B cell (primary cell): ENCODE measurements at regions not wholly inside any gene's neighbourhood (a gene's known extent, or its start where the extent isn't known, plus 50 kb on each side); places are given as distances from the start of the nearest gene placed in this dataset.
"Not testable (repeated sequence)": the region's sequence is repeated elsewhere in the genome, so short reads cannot be mapped to it uniquely, and the experiment has no call there.

ENCODE experiments used
- ATAC-seq: fragments of 200-7000 bp; cut with Tn5 transposase; one replicate; pipeline ENCODE4 v1.10.0; 2021; ENCODE audit warnings: low read depth, mild to moderate bottlenecking, moderate number of reproducible peaks, moderate library complexity
- CTCF ChIA-PET: fragments of 350-600 bp; sonication (Branson Sonifier 250); formaldehyde crosslinking; loops from one replicate; lab custom pipeline; 2021; ENCODE audit warnings: antibody characterized with exemption, inconsistent platforms; lab: Charles Lee
- POLR2A ChIA-PET: fragments of 350-600 bp; sonication (Branson Sonifier 250); formaldehyde crosslinking; loops from one replicate; lab custom pipeline; 2021; ENCODE audit warnings: antibody characterized with exemption; lab: Charles Lee
- DNase-seq: peaks from one replicate; pipeline ENCODE4 v3.0.0; 2013
- H2AFZ ChIP-seq: 2 replicates; pipeline ENCODE4 v1.6.1; 2012; ENCODE audit warnings: mild to moderate bottlenecking, low read depth, low read length; ENCODE audit not compliant: insufficient read depth, poor library complexity, severe bottlenecking
- H3K27ac ChIP-seq, 2 donors: 1 replicate in 1 of 2; 2 replicates in 1 of 2; pipeline ENCODE4 v1.5.1; 2012 to 2013; ENCODE audit warnings: low read length in 2 of 2, mild to moderate bottlenecking in 2 of 2, moderate library complexity in 1 of 2
- H3K27me3 ChIP-seq, 4 experiments: fragments of 200-600 bp in 1 of 4; sonication (generic) in 1 of 4; replicated peaks in 1 of 4; 1 replicate in 2 of 4; 2 replicates in 2 of 4; pipeline versions ENCODE4 v1.6.1 to v1.7.0; 2013 to 2016; ENCODE audit warnings: low read length in 3 of 4, mild to moderate bottlenecking in 2 of 4, mixed read lengths in 1 of 4, moderate library complexity in 1 of 4; ENCODE audit not compliant: insufficient read depth in 4 of 4, control insufficient read depth in 3 of 4; ENCODE audit errors: control extremely low read depth in 1 of 4
- H3K36me3 ChIP-seq, 2 experiments: replicated peaks in 1 of 2; 1 replicate in 1 of 2; 2 replicates in 1 of 2; pipeline versions ENCODE4 v1.6.1 to v1.7.1; 2013; ENCODE audit warnings: low read length in 1 of 2; ENCODE audit not compliant: insufficient read depth in 2 of 2, control insufficient read depth in 1 of 2; ENCODE audit errors: control extremely low read depth in 1 of 2, extremely low read depth in 1 of 2
- H3K4me1 ChIP-seq, 2 donors: fragments of 200-600 bp in 1 of 2; sonication (generic) in 1 of 2; 1 replicate in 1 of 2; 2 replicates in 1 of 2; pipeline versions ENCODE4 v1.5.1 to v1.6.1; 2013 to 2017; ENCODE audit warnings: low read length in 2 of 2; ENCODE audit not compliant: control insufficient read depth in 2 of 2, insufficient read depth in 2 of 2
- H3K4me2 ChIP-seq: replicated peaks from 2 replicates; pipeline ENCODE3; 2012; ENCODE audit warnings: mild to moderate bottlenecking, low read depth, low read length; ENCODE audit not compliant: poor library complexity, severe bottlenecking
- H3K4me3 ChIP-seq, 5 experiments: fragments of 200-600 bp in 1 of 5; sonication (generic) in 1 of 5; 1 replicate in 3 of 5; 2 replicates in 2 of 5; pipeline versions ENCODE4 v1.5.1 to v1.7.0; 2011 to 2016; ENCODE audit warnings: low read length in 4 of 5, mild to moderate bottlenecking in 4 of 5, low read depth in 2 of 5, control low read depth in 1 of 5, moderate library complexity in 1 of 5; ENCODE audit not compliant: insufficient read depth in 1 of 5; ENCODE audit errors: control extremely low read depth in 1 of 5, extremely low read depth in 1 of 5
- H3K79me2 ChIP-seq: fragments of 200-600 bp; sonication (generic); one replicate; pipeline ENCODE4 v1.6.0; 2016; ENCODE audit warnings: low read length; ENCODE audit not compliant: control insufficient read depth, insufficient read depth
- H3K9ac ChIP-seq: fragments of 200-600 bp; sonication (generic); 2 replicates; pipeline ENCODE4 v1.6.1; 2017; ENCODE audit warnings: mild to moderate bottlenecking, low read length, moderate library complexity
- H3K9me3 ChIP-seq, 3 donors: one replicate each; pipeline versions ENCODE4 v1.6.1 to v1.7.1; 2013; ENCODE audit warnings: low read length in 2 of 3; ENCODE audit not compliant: control insufficient read depth in 2 of 3, insufficient read depth in 1 of 3; ENCODE audit errors: control extremely low read depth in 1 of 3
- H4K20me1 ChIP-seq: 2 replicates; pipeline ENCODE4 v1.6.0; 2012; ENCODE audit warnings: mild to moderate bottlenecking, low read length; ENCODE audit not compliant: insufficient read depth, control insufficient read depth, poor library complexity, severe bottlenecking
- H3K27ac Mint-ChIP-seq: one replicate; pipeline ENCODE4 v1.8.0; 2021; ENCODE audit warnings: mixed read lengths
- H3K27me3 Mint-ChIP-seq: one replicate; pipeline ENCODE4 v1.8.0; 2021; ENCODE audit warnings: mixed read lengths
- H3K4me1 Mint-ChIP-seq: one replicate; pipeline ENCODE4 v1.8.0; 2021; ENCODE audit warnings: mixed read lengths
- H3K4me3 Mint-ChIP-seq: one replicate; pipeline ENCODE4 v1.8.0; 2021; ENCODE audit warnings: mixed read lengths
- H3K9me3 Mint-ChIP-seq: one replicate; pipeline ENCODE4 v1.8.0; 2022; ENCODE audit warnings: mixed read lengths; ENCODE audit not compliant: insufficient read depth
- WGBS: methylation state at CpG from one replicate; pipeline ENCODE4 v1.1.5; 2013; ENCODE audit warnings: missing lambda C conversion rate; ENCODE audit not compliant: insufficient coverage; 5-methylcytosine and 5-hydroxymethylcytosine counted together
- intact Hi-C: fragments of 100-400 bp; cut with micrococcal nuclease; formaldehyde crosslinking; loops from one replicate; pipeline ENCODE4 v1.10.0; 2022

DNA sequence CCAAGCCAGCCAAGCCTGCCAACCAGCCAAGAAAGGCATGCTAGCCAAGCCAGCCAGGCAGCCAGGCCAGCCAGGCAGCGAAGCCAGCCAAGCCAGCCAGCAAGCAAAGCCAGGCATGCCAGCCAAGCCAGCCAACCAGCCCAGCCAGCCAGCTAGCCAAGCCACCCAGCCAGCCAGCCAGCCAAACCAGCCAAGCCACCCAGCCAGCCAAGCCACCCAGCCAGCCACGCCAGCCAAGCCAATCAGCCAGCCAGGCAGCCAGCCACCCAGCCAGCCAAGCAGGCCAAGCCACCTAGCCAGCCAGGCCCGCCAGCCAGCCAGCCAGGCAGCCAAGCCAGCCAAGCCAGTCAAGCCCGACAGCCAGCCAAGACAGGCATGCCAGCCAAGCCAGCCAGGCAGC lies 1601.0 kb downstream of the RPIA start:
- H3K9ac ChIP-seq, ATAC-seq, H3K9me3 Mint-ChIP-seq, H3K27ac Mint-ChIP-seq, H3K27me3 ChIP-seq, H3K4me2 ChIP-seq, H2AFZ ChIP-seq, H3K4me1 Mint-ChIP-seq, H3K4me1 ChIP-seq, H3K27ac ChIP-seq, H3K27me3 Mint-ChIP-seq, H3K36me3 ChIP-seq, H4K20me1 ChIP-seq, intact Hi-C loops, H3K4me3 ChIP-seq, H3K4me3 Mint-ChIP-seq, CTCF ChIA-PET, POLR2A ChIA-PET, DNase-seq, H3K79me2 ChIP-seq: not testable (repeated sequence)
- peaks cover 0 to 37% (median 0%) of the 10 kb centered on the region in 3 donors for H3K9me3 ChIP-seq
- WGBS = 79% methylated on average over 4 of the region's 4 CpGs

DNA sequence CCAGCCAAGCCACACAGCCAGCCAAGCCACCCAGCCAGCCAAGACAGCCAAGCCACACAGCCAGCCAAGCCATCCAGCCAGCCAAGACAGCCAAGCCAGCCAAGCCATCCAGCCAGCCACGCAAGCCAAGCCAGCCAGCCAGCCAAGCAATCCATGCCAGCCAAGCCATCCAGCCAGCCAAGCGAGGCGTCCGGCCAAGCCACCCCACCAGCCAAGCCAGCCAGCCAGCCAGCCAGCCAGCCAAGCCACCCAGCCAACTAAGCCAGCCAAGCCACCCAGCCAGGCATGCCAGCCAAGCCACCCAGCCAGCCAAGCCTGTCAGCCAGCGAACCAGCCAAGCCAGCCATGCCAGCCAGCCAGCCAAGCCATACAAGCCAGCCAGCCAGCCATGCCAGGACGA lies 1601.8 kb downstream of the RPIA start:
- DNase-seq, CTCF ChIA-PET, H3K27me3 Mint-ChIP-seq, H3K4me1 ChIP-seq, H3K4me2 ChIP-seq, H3K4me3 Mint-ChIP-seq, POLR2A ChIA-PET, H3K9ac ChIP-seq, H3K27me3 ChIP-seq, H3K27ac Mint-ChIP-seq, intact Hi-C loops, H3K79me2 ChIP-seq, H3K9me3 Mint-ChIP-seq, H3K4me1 Mint-ChIP-seq, H2AFZ ChIP-seq, H3K36me3 ChIP-seq, H4K20me1 ChIP-seq, ATAC-seq, H3K4me3 ChIP-seq, H3K27ac ChIP-seq: not testable (repeated sequence)
- WGBS = no CpG with 5 or more reads among the region's 6 CpGs
- H3K9me3 ChIP-seq = peaks cover 0 to 41% (median 0%) of the 10 kb centered on the region in 3 donors

DNA sequence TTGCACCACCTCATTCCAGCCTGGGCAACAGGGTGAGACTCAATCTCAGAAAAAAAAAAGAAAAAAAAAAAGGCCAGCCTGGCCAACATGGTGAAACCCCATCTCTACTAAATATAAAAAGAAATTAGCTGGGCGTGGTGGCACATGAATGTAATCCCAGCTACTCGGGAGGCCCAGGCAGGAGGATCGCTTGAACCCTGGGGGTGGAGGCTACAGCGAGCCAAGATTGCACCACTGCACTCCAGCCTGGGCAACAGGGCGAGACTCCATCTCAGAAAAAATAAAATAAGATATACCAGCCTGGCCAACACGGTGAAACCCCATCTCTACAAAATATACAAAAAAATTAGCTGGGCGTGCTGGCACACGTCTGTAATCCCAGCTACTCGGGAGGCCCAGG lies 1602.3 kb downstream of the RPIA start:
- CTCF ChIA-PET, H3K4me3 Mint-ChIP-seq, POLR2A ChIA-PET, H4K20me1 ChIP-seq, DNase-seq, H3K27me3 Mint-ChIP-seq, H3K27me3 ChIP-seq, H2AFZ ChIP-seq, H3K9ac ChIP-seq, intact Hi-C loops, H3K79me2 ChIP-seq, H3K4me2 ChIP-seq, H3K27ac Mint-ChIP-seq, H3K4me3 ChIP-seq, ATAC-seq, H3K27ac ChIP-seq, H3K4me1 ChIP-seq, H3K9me3 Mint-ChIP-seq, H3K4me1 Mint-ChIP-seq, H3K36me3 ChIP-seq: not testable (repeated sequence)
- peaks cover 0 to 39% (median 0%) of the 10 kb centered on the region in 3 donors for H3K9me3 ChIP-seq
- WGBS = 96% methylated on average over 4 of the region's 9 CpGs

DNA sequence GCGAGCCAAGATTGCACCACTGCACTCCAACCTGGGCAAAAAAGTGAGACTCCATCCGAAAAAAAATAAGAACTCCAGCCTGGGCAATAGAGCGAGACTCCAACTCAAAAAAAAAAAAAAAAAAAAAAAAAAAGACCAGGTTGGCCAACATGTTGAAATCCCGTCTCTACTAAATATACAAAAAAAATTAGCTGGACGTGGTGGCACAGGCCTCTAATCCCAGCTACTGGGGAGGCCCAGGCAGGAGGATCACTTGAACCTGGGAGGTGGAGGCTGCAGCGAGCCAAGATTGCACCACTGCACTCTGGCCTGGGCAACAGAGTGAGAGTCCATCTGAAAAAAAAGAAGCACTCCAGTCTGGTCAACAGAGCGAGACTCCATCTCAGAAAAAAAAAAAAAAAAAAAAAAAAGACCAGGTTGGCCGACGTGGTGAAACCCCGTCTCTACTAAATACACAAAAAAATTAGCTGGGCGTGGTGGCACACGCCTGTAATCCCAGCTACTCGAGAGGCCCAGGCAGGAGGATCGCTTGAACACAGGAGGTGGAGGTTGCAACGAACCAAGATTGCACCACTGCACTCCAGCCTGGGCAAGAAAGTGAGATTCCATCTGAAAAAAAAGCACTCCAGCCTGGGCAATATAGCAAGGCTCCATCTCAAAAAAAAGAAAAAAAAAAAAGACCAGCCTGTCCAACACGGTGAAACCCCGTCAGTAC lies 1603.7 kb downstream of the RPIA start:
- H3K27ac Mint-ChIP-seq, H3K9ac ChIP-seq, H3K36me3 ChIP-seq, H3K4me3 ChIP-seq, CTCF ChIA-PET, H3K79me2 ChIP-seq, H3K4me1 Mint-ChIP-seq, ATAC-seq, H2AFZ ChIP-seq, H3K4me2 ChIP-seq, H3K9me3 Mint-ChIP-seq, H3K4me3 Mint-ChIP-seq, DNase-seq, H4K20me1 ChIP-seq, POLR2A ChIA-PET, H3K27ac ChIP-seq, intact Hi-C loops, H3K27me3 ChIP-seq, H3K4me1 ChIP-seq, H3K27me3 Mint-ChIP-seq: not testable (repeated sequence)
- peaks cover 0 to 35% (median 0%) of the 10 kb centered on the region in 3 donors for H3K9me3 ChIP-seq
- 100% methylated on average over 4 of the region's 17 CpGs for WGBS
